ENCODE measurements at regions not wholly inside any gene's neighbourhood (a gene's known extent, or its start where the extent isn't known, plus 50 kb on each side); places are given as distances from the start of the nearest gene placed in this dataset.
A peak's percentile ranks its signal among the peaks of the same experiment; 100 is the strongest.

GRCh38 chrX:11968991-11969390 is 169.3 kb upstream of the FRMPD4 start:
- Histone ChIP-seq H3K4me1 (replicated peaks) (0 out of 2 replicates have a peak, but pooled peaks cover 3% of the 10 kb centered on the region), H3K36me3 (no peaks in the 10 kb centered on the region), H3K27ac (no peak overlapping the region), H3K27me3 (replicated peaks) (no peaks in the 10 kb centered on the region), H3K4me3 (no peak overlapping the region), H3K9me3 (replicated peaks) (no peaks in the 10 kb centered on the region)
- DNase-seq (ENCODE audit: low read depth in 1 of 2, low spot score in 2 of 2), result no peak

- Histone ChIP-seq H3K4me3 (no peak overlapping the region), H3K4me1 (replicated peaks) (0 out of 2 replicates have a peak, but pooled peaks cover 3% of the 10 kb centered on the region), H3K36me3 (no peaks in the 10 kb centered on the region), H3K27me3 (replicated peaks) (no peaks in the 10 kb centered on the region), H3K27ac (no peak overlapping the region), H3K9me3 (replicated peaks) (no peaks in the 10 kb centered on the region)
- no peak for DNase-seq (ENCODE audit: low read depth in 1 of 2, low spot score in 2 of 2)
Measured at GRCh38 chrX:11970578-11971359, 167.5 kb upstream of the FRMPD4 start.

DNA sequence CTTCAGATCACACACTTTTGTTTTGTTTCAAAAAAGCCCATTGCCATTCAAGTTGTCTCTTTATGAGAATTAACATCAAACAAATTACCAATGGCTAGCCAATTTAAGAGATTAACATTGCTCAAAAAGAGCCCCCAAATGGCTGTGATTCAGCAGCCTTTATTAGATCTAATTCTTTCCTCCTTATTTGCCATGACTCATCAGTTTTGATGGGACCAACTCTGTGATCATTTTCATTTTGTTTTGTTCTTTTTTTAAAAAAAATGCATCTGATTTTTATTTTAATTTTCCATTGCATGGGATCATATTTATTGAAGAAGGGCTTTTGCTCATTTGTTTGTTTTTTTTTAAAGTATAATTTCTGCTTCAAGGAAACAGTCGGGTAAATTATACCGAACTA is 161.6 kb upstream of the FRMPD4 start:
- Histone ChIP-seq H3K36me3 (no peaks in the 10 kb centered on the region), H3K9me3 (replicated peaks) (no peaks in the 10 kb centered on the region), H3K4me3 (no peak overlapping the region), H3K27ac (no peak overlapping the region), H3K4me1 (replicated peaks) (no peaks in the 10 kb centered on the region), H3K27me3 (replicated peaks) (no peaks in the 10 kb centered on the region)
- no peak for DNase-seq (ENCODE audit: low read depth in 1 of 2, low spot score in 2 of 2)

- Histone ChIP-seq H3K27me3 (replicated peaks) (no peaks in the 10 kb centered on the region), H3K4me3 (no peak overlapping the region), H3K4me1 (replicated peaks) (no peaks in the 10 kb centered on the region), H3K36me3 (no peaks in the 10 kb centered on the region), H3K9me3 (replicated peaks) (no peaks in the 10 kb centered on the region), H3K27ac (no peak overlapping the region)
- no peak for DNase-seq (ENCODE audit: low read depth in 1 of 2, low spot score in 2 of 2)
Measured at GRCh38 chrX:11992271-11992670, 146.0 kb upstream of the FRMPD4 start.

GRCh38 chrX:11995146-11995545 is 143.1 kb upstream of the FRMPD4 start:
- Histone ChIP-seq H3K4me1 (replicated peaks) (no peaks in the 10 kb centered on the region), H3K9me3 (replicated peaks) (no peaks in the 10 kb centered on the region), H3K4me3 (no peak overlapping the region), H3K36me3 (no peaks in the 10 kb centered on the region), H3K27me3 (replicated peaks) (no peaks in the 10 kb centered on the region), H3K27ac (no peak overlapping the region)
- DNase-seq (ENCODE audit: low read depth in 1 of 2, low spot score in 2 of 2), result no peak

GRCh38 chrX:11996810-11997209 is 141.5 kb upstream of the FRMPD4 start:
- no peak for DNase-seq (ENCODE audit: low read depth in 1 of 2, low spot score in 2 of 2)
- Histone ChIP-seq H3K4me3 (no peak overlapping the region), H3K4me1 (replicated peaks) (no peaks in the 10 kb centered on the region), H3K27ac (no peak overlapping the region), H3K36me3 (no peaks in the 10 kb centered on the region), H3K9me3 (replicated peaks) (no peaks in the 10 kb centered on the region), H3K27me3 (replicated peaks) (no peaks in the 10 kb centered on the region)

DNA sequence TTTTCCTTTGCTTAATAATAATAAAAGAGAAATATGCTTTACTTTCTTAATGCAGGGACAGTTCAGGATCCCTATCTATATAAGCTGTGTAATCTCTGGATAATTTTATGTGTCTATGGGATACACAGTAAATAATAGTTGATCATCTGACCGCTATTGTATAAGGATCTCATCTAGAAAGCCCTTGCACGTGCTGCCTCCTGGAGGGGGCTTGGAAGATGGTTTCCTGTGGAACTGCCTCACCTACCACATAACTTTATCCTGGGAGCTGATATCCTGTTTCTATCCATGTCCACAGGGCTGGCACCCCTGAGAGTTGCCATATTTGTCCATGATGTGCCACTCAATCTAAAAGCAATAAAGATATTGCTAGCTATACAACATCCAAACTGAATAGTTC is 139.3 kb upstream of the FRMPD4 start:
- DNase-seq (ENCODE audit: low read depth in 1 of 2, low spot score in 2 of 2), result no peak
- no peaks in the 10 kb centered on the region for H3K9me3 ChIP-seq (replicated peaks)
- H3K4me1 ChIP-seq (replicated peaks), result no peaks in the 10 kb centered on the region
- H3K4me3 ChIP-seq, result no peak overlapping the region
- no peaks in the 10 kb centered on the region for H3K27me3 ChIP-seq (replicated peaks)
- no peaks in the 10 kb centered on the region for H3K36me3 ChIP-seq
- no peak overlapping the region for H3K27ac ChIP-seq

- peaks cover 6% of the 10 kb centered on the region for H3K4me1 ChIP-seq (replicated peaks)
- H3K9me3 ChIP-seq (replicated peaks), result no peaks in the 10 kb centered on the region
- DNase-seq (ENCODE audit: low read depth in 1 of 2, low spot score in 2 of 2), result no peak
- H3K27me3 ChIP-seq (replicated peaks), result no peaks in the 10 kb centered on the region
- no peak overlapping the region for H3K4me3 ChIP-seq
- no peak overlapping the region for H3K27ac ChIP-seq
- H3K36me3 ChIP-seq, result no peaks in the 10 kb centered on the region
Measured at GRCh38 chrX:12002876-12003275, 135.4 kb upstream of the FRMPD4 start.

DNA sequence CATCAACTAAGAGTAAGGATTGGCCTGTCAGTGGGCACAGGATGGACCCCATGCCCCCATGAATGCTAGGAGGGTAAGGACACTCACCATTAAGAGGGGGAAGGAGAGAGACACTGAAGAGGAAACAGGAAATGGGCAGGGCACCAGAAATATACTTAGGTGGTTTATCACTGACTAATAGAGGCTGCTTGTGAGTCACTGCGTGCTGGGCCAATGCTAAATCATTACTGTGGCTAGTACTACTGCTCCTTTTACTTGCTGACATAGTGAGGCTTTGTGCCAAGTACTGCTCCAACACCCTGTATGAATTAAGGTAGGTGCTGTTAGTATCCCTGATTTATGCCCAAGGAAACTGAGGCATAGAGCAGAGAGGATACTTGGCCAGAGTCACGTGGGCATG is 130.4 kb upstream of the FRMPD4 start:
- no peak overlapping the region for H3K4me3 ChIP-seq
- peak; percentile 35 to 56 for DNase-seq (ENCODE audit: low read depth in 1 of 2, low spot score in 2 of 2)
- peak overlapping the region; percentile 66 for H3K27ac ChIP-seq
- H3K4me1 ChIP-seq (replicated peaks), result peaks cover 32% of the 10 kb centered on the region
- no peaks in the 10 kb centered on the region for H3K27me3 ChIP-seq (replicated peaks)
- no peaks in the 10 kb centered on the region for H3K9me3 ChIP-seq (replicated peaks)
- H3K36me3 ChIP-seq, result no peaks in the 10 kb centered on the region

GRCh38 chrX:12010436-12010835 is 127.8 kb upstream of the FRMPD4 start:
- Histone ChIP-seq H3K4me3 (no peak overlapping the region), H3K27ac (no peak overlapping the region), H3K4me1 (replicated peaks) (peaks cover 43% of the 10 kb centered on the region), H3K9me3 (replicated peaks) (no peaks in the 10 kb centered on the region), H3K27me3 (replicated peaks) (no peaks in the 10 kb centered on the region), H3K36me3 (no peaks in the 10 kb centered on the region)
- no peak for DNase-seq (ENCODE audit: low read depth in 1 of 2, low spot score in 2 of 2)

- DNase-seq (ENCODE audit: low read depth in 1 of 2, low spot score in 2 of 2), result peak; percentile 23 to 44
- no peak overlapping the region for H3K27ac ChIP-seq
Measured at GRCh38 chrX:12011075-12011474, 127.2 kb upstream of the FRMPD4 start.

DNA sequence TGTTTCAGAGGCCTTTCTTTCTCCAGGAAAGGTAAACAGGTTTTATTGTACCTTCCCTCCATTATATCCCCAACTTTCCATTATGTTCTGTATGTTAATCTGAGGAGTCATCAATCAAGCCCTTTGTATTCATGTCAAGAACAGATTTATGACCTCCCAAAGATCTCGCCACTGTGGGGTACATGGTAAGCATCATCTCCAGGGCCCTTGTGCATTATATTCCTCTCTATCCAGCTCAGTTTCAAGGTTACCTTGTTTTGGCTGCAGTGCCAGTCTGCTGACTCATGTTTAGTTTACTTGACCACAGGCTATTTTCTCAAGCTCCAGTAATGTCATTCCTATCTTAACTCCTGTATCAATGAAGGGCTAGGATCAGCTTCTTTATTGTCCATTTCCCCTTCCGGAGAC is 125.1 kb upstream of the FRMPD4 start:
- Histone ChIP-seq H3K27me3 (replicated peaks) (no peaks in the 10 kb centered on the region), H3K9me3 (replicated peaks) (no peaks in the 10 kb centered on the region), H3K4me3 (no peak overlapping the region), H3K27ac (peak overlapping the region; percentile 80), H3K4me1 (replicated peaks) (peaks cover 34% of the 10 kb centered on the region), H3K36me3 (no peaks in the 10 kb centered on the region)
- DNase-seq (ENCODE audit: low read depth in 1 of 2, low spot score in 2 of 2), result peak; percentile 52 to 66

More at GRCh38 chrX:12011075-12011474, 127.2 kb upstream of the FRMPD4 start:
- Histone ChIP-seq H3K9me3 (replicated peaks) (no peaks in the 10 kb centered on the region), H3K36me3 (no peaks in the 10 kb centered on the region), H3K4me1 (replicated peaks) (peaks cover 43% of the 10 kb centered on the region), H3K27me3 (replicated peaks) (no peaks in the 10 kb centered on the region), H3K4me3 (no peak overlapping the region)

DNA sequence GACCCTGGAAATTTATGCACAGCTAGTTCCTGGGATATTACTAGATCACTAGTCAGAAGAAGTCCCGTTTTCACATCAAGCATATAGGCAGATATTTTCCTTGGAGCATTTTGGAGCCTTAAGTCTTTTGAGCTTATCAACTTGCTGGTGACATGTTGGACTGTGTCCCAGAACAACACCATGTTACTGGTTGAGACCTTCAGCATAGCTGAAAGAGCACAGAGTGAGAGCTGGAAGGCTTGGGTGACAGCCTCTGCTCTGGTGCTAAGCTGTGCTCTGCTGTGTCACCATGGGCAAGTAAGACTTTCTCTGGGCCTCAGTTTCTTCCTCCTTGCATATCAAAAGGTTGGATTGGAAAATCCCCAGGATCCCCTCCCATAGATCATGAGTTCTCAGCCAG is 116.6 kb upstream of the FRMPD4 start:
- no peak for DNase-seq (ENCODE audit: low read depth in 1 of 2, low spot score in 2 of 2)
- Histone ChIP-seq H3K27me3 (replicated peaks) (no peaks in the 10 kb centered on the region), H3K4me1 (replicated peaks) (no peaks in the 10 kb centered on the region), H3K9me3 (replicated peaks) (no peaks in the 10 kb centered on the region), H3K36me3 (no peaks in the 10 kb centered on the region), H3K27ac (no peak overlapping the region), H3K4me3 (no peak overlapping the region)

DNA sequence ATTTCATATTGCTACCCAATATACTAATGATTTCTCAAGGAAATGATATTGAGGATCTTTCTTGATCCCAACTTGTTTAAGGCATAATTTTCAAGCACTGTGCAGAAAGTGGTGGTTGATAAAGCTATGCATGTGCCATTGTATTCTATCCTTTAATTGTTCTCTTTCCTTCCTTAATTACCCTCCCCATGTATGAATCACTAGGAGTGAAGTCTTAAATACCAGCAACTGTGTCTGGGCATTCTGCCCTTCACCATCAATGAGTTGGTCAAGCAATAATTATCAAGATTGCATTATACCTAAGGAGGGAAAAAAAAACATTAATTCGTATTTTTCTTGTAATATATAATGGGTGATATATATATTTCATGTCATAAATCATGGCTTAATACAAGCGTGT is 111.8 kb upstream of the FRMPD4 start:
- H3K4me1 ChIP-seq (replicated peaks), result no peaks in the 10 kb centered on the region
- no peak overlapping the region for H3K4me3 ChIP-seq
- no peaks in the 10 kb centered on the region for H3K36me3 ChIP-seq
- no peak for DNase-seq (ENCODE audit: low read depth in 1 of 2, low spot score in 2 of 2)
- no peak overlapping the region for H3K27ac ChIP-seq
- H3K9me3 ChIP-seq (replicated peaks), result no peaks in the 10 kb centered on the region
- no peaks in the 10 kb centered on the region for H3K27me3 ChIP-seq (replicated peaks)

GRCh38 chrX:12032082-12032481 is 106.2 kb upstream of the FRMPD4 start:
- no peaks in the 10 kb centered on the region for H3K27me3 ChIP-seq (replicated peaks)
- no peak for DNase-seq (ENCODE audit: low read depth in 1 of 2, low spot score in 2 of 2)
- H3K36me3 ChIP-seq, result no peaks in the 10 kb centered on the region
- no peaks in the 10 kb centered on the region for H3K4me1 ChIP-seq (replicated peaks)
- H3K27ac ChIP-seq, result no peak overlapping the region
- no peaks in the 10 kb centered on the region for H3K9me3 ChIP-seq (replicated peaks)
- H3K4me3 ChIP-seq, result no peak overlapping the region

Measured in SJSA1 (cell line).